Astrocyte (in vitro differentiated cells and primary cell): ENCODE measurements at regions not wholly inside any gene's neighbourhood (a gene's known extent, or its start where the extent isn't known, plus 50 kb on each side); places are given as distances from the start of the nearest gene placed in this dataset.

ENCODE experiments used
- DNase-seq: peaks from one replicate; pipeline ENCODE4 v3.0.0-alpha.2; 2010; ENCODE audit warnings: low read depth
- FAIRE-seq: peaks from 2 replicates; lab custom pipeline; 2011; peaks lifted over from hg19 to GRCh38; lab: Jason Lieb, UNC
- H2AFZ ChIP-seq: 2 replicates; pipeline ENCODE4 v1.6.0; 2012; ENCODE audit warnings: low read depth, low read length, inconsistent platforms
- H3K27ac ChIP-seq: 2 replicates; pipeline ENCODE4 v1.5.1; 2011; ENCODE audit warnings: low read depth, low read length, inconsistent platforms
- H3K27me3 ChIP-seq: 2 replicates; pipeline ENCODE4 v1.6.0; 2011; ENCODE audit warnings: low read length, inconsistent platforms; ENCODE audit not compliant: insufficient read depth
- H3K36me3 ChIP-seq: 2 replicates; pipeline ENCODE4 v1.5.1; 2011; ENCODE audit warnings: low read length, inconsistent platforms; ENCODE audit not compliant: insufficient read depth
- H3K4me1 ChIP-seq: 2 replicates; pipeline ENCODE4 v1.5.1; 2011; ENCODE audit warnings: low read length, inconsistent platforms; ENCODE audit not compliant: insufficient read depth
- H3K4me2 ChIP-seq: 2 replicates; pipeline ENCODE4 v1.6.0; 2012; ENCODE audit warnings: low read length, inconsistent platforms
- H3K4me3 ChIP-seq: 2 replicates; pipeline ENCODE4 v1.5.1; 2011; ENCODE audit warnings: low read depth, mild to moderate bottlenecking, low read length, inconsistent platforms; ENCODE audit not compliant: insufficient read depth
- H3K79me2 ChIP-seq: 2 replicates; pipeline ENCODE4 v1.6.0; 2012; ENCODE audit warnings: mild to moderate bottlenecking, low read length, inconsistent platforms; ENCODE audit not compliant: insufficient read depth
- H3K9ac ChIP-seq: 2 replicates; pipeline ENCODE4 v1.6.0; 2012; ENCODE audit warnings: mild to moderate bottlenecking, low read length, inconsistent platforms
- H3K9me3 ChIP-seq: 2 replicates; pipeline ENCODE4 v1.5.1; 2012; ENCODE audit warnings: low read depth, mild to moderate bottlenecking, low read length, inconsistent platforms; ENCODE audit not compliant: insufficient read depth
- H4K20me1 ChIP-seq: 2 replicates; pipeline ENCODE4 v1.6.0; 2012; ENCODE audit warnings: low read length, inconsistent platforms; ENCODE audit not compliant: insufficient read depth
- H3K27ac Mint-ChIP-seq: one replicate; pipeline ENCODE4 v1.8.0; 2021; ENCODE audit warnings: mild to moderate bottlenecking, mixed read lengths; ENCODE audit not compliant: unreplicated experiment
- H3K27me3 Mint-ChIP-seq: one replicate; pipeline ENCODE4 v1.8.0; 2021; ENCODE audit warnings: low read depth, mixed read lengths; ENCODE audit not compliant: unreplicated experiment
- H3K36me3 Mint-ChIP-seq: one replicate; pipeline ENCODE4 v1.8.0; 2021; ENCODE audit warnings: low read depth, mixed read lengths; ENCODE audit not compliant: unreplicated experiment
- H3K4me1 Mint-ChIP-seq: one replicate; pipeline ENCODE4 v1.8.0; 2021; ENCODE audit warnings: low read depth, mixed read lengths; ENCODE audit not compliant: unreplicated experiment
- H3K4me3 Mint-ChIP-seq: one replicate; pipeline ENCODE4 v1.8.0; 2021; ENCODE audit warnings: mild to moderate bottlenecking, moderate library complexity, mixed read lengths; ENCODE audit not compliant: unreplicated experiment
- H3K9me3 Mint-ChIP-seq: one replicate; pipeline ENCODE4 v1.8.0; 2021; ENCODE audit warnings: mild to moderate bottlenecking, mixed read lengths; ENCODE audit not compliant: unreplicated experiment
- CTCF ChIP-seq: IDR thresholded peaks from 2 replicates; pipeline ENCODE4 v1.5.1; 2011; ENCODE audit warnings: low read depth, mild to moderate bottlenecking, inconsistent platforms, low read length, moderate library complexity; ENCODE audit not compliant: insufficient read depth
- EZH2 ChIP-seq: IDR thresholded peaks from 2 replicates; pipeline ENCODE4 v1.6.1; 2012; ENCODE audit warnings: mild to moderate bottlenecking, low read length, inconsistent platforms; ENCODE audit not compliant: insufficient read depth

- Histone ChIP-seq H3K4me2 (no peak overlapping the region), H2AFZ (no peak overlapping the region), H3K9ac (no peak overlapping the region), H3K27ac (no peak overlapping the region), H3K9me3 (no peaks in the 10 kb centered on the region), H3K27me3 (peaks cover 2% of the 10 kb centered on the region), H3K36me3 (no peaks in the 10 kb centered on the region), H3K4me1 (no peaks in the 10 kb centered on the region), H3K79me2 (no peaks in the 10 kb centered on the region), H4K20me1 (no peaks in the 10 kb centered on the region), H3K4me3 (no peak overlapping the region)
- no peak for FAIRE-seq
- Mint-ChIP-seq H3K4me1 (no peaks in the 10 kb centered on the region), H3K36me3 (peaks cover 1% of the 10 kb centered on the region), H3K27ac (no peak overlapping the region), H3K9me3 (peaks cover 5% of the 10 kb centered on the region), H3K27me3 (peaks cover 42% of the 10 kb centered on the region), H3K4me3 (no peak overlapping the region)
- no peak for DNase-seq
- TF ChIP-seq EZH2 (no peak), CTCF (no peak)
These were observed 70.2 kb downstream of the RTL6 start for GRCh38 chr22:44427611-44428470.

GRCh38 chr22:44426981-44427380 lies 71.1 kb downstream of the RTL6 start:
- Histone ChIP-seq H3K4me3 (no peak overlapping the region), H3K9me3 (no peaks in the 10 kb centered on the region), H3K36me3 (no peaks in the 10 kb centered on the region), H3K27me3 (peaks cover 2% of the 10 kb centered on the region), H3K4me2 (no peak overlapping the region), H4K20me1 (no peaks in the 10 kb centered on the region), H3K27ac (no peak overlapping the region), H3K4me1 (no peaks in the 10 kb centered on the region), H2AFZ (no peak overlapping the region), H3K9ac (no peak overlapping the region), H3K79me2 (no peaks in the 10 kb centered on the region)
- no peak for DNase-seq
- Mint-ChIP-seq H3K4me3 (no peak overlapping the region), H3K36me3 (peaks cover 4% of the 10 kb centered on the region), H3K4me1 (no peaks in the 10 kb centered on the region), H3K27ac (no peak overlapping the region), H3K9me3 (peaks cover 8% of the 10 kb centered on the region), H3K27me3 (peaks cover 38% of the 10 kb centered on the region)
- no peak for TF ChIP-seq EZH2
- FAIRE-seq = no peak

- no peaks in the 10 kb centered on the region for H3K9me3 ChIP-seq
- H2AFZ ChIP-seq = no peak overlapping the region
- H3K4me1 ChIP-seq = no peaks in the 10 kb centered on the region
- Mint-ChIP-seq H3K4me1 (no peaks in the 10 kb centered on the region), H3K9me3 (peaks cover 15% of the 10 kb centered on the region), H3K4me3 (no peak overlapping the region), H3K27me3 (peaks cover 31% of the 10 kb centered on the region), H3K36me3 (peaks cover 4% of the 10 kb centered on the region), H3K27ac (no peak overlapping the region)
- FAIRE-seq (no peak), DNase-seq (no peak)
- no peak overlapping the region for H3K9ac ChIP-seq
- no peaks in the 10 kb centered on the region for H3K36me3 ChIP-seq
- H3K4me3 ChIP-seq = no peak overlapping the region
- H3K27ac ChIP-seq = no peak overlapping the region
- no peak for TF ChIP-seq EZH2
- no peak for TF ChIP-seq CTCF
- no peaks in the 10 kb centered on the region for H4K20me1 ChIP-seq
- H3K4me2 ChIP-seq = no peak overlapping the region
- peaks cover 4% of the 10 kb centered on the region for H3K27me3 ChIP-seq
- H3K79me2 ChIP-seq = no peaks in the 10 kb centered on the region
These were observed 72.4 kb downstream of the RTL6 start for GRCh38 chr22:44425694-44426045.
